Mesodermal cell (in vitro differentiated cells): ENCODE measurements at regions not wholly inside any gene's neighbourhood (a gene's known extent, or its start where the extent isn't known, plus 50 kb on each side); places are given as distances from the start of the nearest gene placed in this dataset.

Experiments
- H3K27ac ChIP-seq: 2 replicates; pipeline ENCODE4 v1.7.0; 2013; ENCODE audit warnings: mild to moderate bottlenecking, low read depth, low read length, moderate library complexity; ENCODE audit not compliant: severe bottlenecking
- H3K36me3 ChIP-seq: 2 replicates; pipeline ENCODE4 v1.7.1; 2013; ENCODE audit warnings: mild to moderate bottlenecking, low read length, moderate library complexity; ENCODE audit not compliant: control insufficient read depth, insufficient read depth
- H3K4me1 ChIP-seq: one replicate; pipeline ENCODE4 v1.7.1; 2013; ENCODE audit warnings: mild to moderate bottlenecking, low read length; ENCODE audit not compliant: insufficient read depth, control insufficient read depth, poor library complexity, severe bottlenecking
- H3K4me3 ChIP-seq: 2 replicates; pipeline ENCODE4 v1.7.0; 2013; ENCODE audit warnings: low read length, control low read depth, mild to moderate bottlenecking; ENCODE audit not compliant: insufficient read depth, poor library complexity, severe bottlenecking; ENCODE audit errors: extremely low read depth
- H3K9me3 ChIP-seq: 2 replicates; pipeline ENCODE4 v1.7.1; 2013; ENCODE audit warnings: mild to moderate bottlenecking, low read length, moderate library complexity; ENCODE audit not compliant: control insufficient read depth
- WGBS, 2 experiments: methylation state at CpG; one replicate each; pipeline ENCODE4 v1.1.5; 2013; ENCODE audit warnings: missing lambda C conversion rate in 2 of 2; ENCODE audit not compliant: insufficient coverage in 2 of 2; 5-methylcytosine and 5-hydroxymethylcytosine counted together

- WGBS, 2 experiments, result 94 to 95% methylated on average over 7 of the region's 7 CpGs
- no peaks in the 10 kb centered on the region for H3K9me3 ChIP-seq
- H3K36me3 ChIP-seq, result no peaks in the 10 kb centered on the region
- no peak overlapping the region for H3K27ac ChIP-seq
- H3K4me1 ChIP-seq, result no peaks in the 10 kb centered on the region
- H3K4me3 ChIP-seq, result no peak overlapping the region
Measured at GRCh38 chr6:147106759-147107401, 97.3 kb upstream of the STXBP5 start.

DNA sequence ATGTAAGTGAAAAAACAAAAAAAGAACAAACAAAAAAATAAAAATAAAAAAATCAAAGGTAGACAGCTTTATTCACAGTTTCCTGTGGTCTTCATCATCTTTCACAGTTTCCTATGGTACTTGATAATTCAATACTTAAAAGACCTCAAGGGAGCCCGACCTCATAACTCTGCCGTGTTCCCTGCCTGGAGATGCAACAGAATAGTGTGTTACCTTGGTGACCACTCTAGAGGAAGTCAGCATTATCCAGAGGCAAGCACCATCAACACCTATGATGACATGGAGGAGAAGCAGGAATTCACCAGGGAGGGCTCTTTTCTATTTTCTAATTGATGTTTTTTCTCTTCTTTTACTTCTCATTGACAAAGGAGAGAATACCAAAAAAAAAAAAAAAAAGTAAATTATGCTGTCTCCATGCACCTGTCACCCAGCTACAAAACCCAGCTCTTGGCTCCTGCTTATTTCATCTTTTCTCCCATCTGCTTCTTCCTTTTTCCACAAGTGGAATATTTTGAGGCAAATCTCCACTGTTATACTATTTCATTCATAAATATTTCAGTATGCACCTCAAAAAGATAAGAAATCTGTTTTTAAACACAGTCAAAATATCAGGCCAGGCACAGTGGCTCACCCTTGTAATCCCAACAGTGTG, 95.8 kb upstream of the STXBP5 start:
- no peaks in the 10 kb centered on the region for H3K9me3 ChIP-seq
- 100% methylated on average over 1 of the region's 2 CpGs; no CpG with 5 or more reads in 1 of the 2 experiments for WGBS, 2 experiments
- no peak overlapping the region for H3K4me3 ChIP-seq
- no peaks in the 10 kb centered on the region for H3K36me3 ChIP-seq
- H3K4me1 ChIP-seq, result no peaks in the 10 kb centered on the region
- H3K27ac ChIP-seq, result no peak overlapping the region

DNA sequence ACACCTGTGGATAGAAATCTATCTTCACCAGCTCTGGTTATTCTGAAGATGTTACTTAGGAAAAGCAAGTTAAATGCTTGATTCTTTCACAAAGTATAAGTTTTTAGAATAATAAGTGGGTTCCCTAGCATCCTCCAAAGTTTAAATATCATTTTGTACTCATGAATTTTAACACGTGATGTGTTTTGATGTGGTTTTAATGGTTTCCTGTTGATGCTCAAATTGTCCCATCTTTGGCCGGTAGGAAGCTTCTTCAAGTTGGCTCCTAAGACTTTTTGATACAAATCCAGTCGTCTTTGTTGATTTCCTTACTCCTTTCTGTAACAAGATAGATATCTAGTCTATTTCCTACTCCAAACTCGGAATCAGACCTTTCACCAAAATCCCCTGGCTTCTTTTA, 94.5 kb upstream of the STXBP5 start:
- Histone ChIP-seq H3K9me3 (no peaks in the 10 kb centered on the region), H3K27ac (no peak overlapping the region), H3K4me1 (no peaks in the 10 kb centered on the region), H3K4me3 (no peak overlapping the region), H3K36me3 (no peaks in the 10 kb centered on the region)
- WGBS, 2 experiments, result 100% methylated on average over 2 of the region's 4 CpGs; no CpG with 5 or more reads in 1 of the 2 experiments

- no peak overlapping the region for H3K27ac ChIP-seq
- H3K36me3 ChIP-seq, result no peaks in the 10 kb centered on the region
- H3K4me1 ChIP-seq, result no peaks in the 10 kb centered on the region
- H3K4me3 ChIP-seq, result no peak overlapping the region
- 84 to 88% methylated on average over 3 to 4 of the region's 4 CpGs for WGBS, 2 experiments
- peaks cover 3% of the 10 kb centered on the region for H3K9me3 ChIP-seq
Measured at GRCh38 chr6:147116056-147116455, 88.2 kb upstream of the STXBP5 start.

- H3K9me3 ChIP-seq, result peaks cover 3% of the 10 kb centered on the region
- no peak overlapping the region for H3K27ac ChIP-seq
- no peak overlapping the region for H3K4me3 ChIP-seq
- 0% methylated on average over 1 of the region's 2 CpGs; no CpG with 5 or more reads in 1 of the 2 experiments for whole genome bisulfite sequencing, 2 experiments
- no peaks in the 10 kb centered on the region for H3K4me1 ChIP-seq
- no peaks in the 10 kb centered on the region for H3K36me3 ChIP-seq
Measured at GRCh38 chr6:147117011-147117410, 87.2 kb upstream of the STXBP5 start.

DNA sequence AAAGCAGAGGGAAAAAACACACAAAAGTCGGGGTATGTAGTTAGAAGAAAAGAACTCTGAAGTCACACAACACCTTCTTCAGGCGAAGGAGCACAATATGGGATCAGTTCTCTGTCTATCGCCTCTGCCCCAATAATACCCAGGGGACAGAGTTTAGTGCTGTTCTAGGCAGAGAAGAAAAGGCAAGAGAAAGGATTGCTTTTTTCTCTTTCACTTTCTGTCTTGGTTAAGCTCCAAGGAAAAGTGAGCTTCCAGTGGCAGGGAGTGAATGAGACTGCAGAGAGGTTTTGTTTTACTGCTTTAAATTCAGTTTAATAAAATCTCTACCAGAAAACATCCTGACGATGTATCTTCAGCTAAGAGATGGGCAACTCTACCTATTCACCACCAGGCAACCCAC, 86.6 kb upstream of the STXBP5 start:
- H3K4me3 ChIP-seq, result no peak overlapping the region
- peaks cover 3% of the 10 kb centered on the region for H3K9me3 ChIP-seq
- no peaks in the 10 kb centered on the region for H3K36me3 ChIP-seq
- H3K4me1 ChIP-seq, result no peaks in the 10 kb centered on the region
- no peak overlapping the region for H3K27ac ChIP-seq
- 67 to 100% methylated on average over 1 of the region's 4 CpGs for WGBS, 2 experiments

GRCh38 chr6:147119310-147119709, 84.9 kb upstream of the STXBP5 start:
- H3K36me3 ChIP-seq, result no peaks in the 10 kb centered on the region
- H3K4me3 ChIP-seq, result no peak overlapping the region
- 94 to 100% methylated on average over 1 to 3 of the region's 4 CpGs for WGBS, 2 experiments

GRCh38 chr6:147122823-147123222, 81.4 kb upstream of the STXBP5 start:
- no peaks in the 10 kb centered on the region for H3K4me1 ChIP-seq
- H3K9me3 ChIP-seq, result peaks cover 3% of the 10 kb centered on the region
- no peak overlapping the region for H3K4me3 ChIP-seq
- no peak overlapping the region for H3K27ac ChIP-seq
- H3K36me3 ChIP-seq, result no peaks in the 10 kb centered on the region
- WGBS, 2 experiments, result no CpG with 5 or more reads among the region's 1 CpG

More at GRCh38 chr6:147119310-147119709, 84.9 kb upstream of the STXBP5 start:
- Histone ChIP-seq H3K9me3 (peaks cover 3% of the 10 kb centered on the region), H3K4me1 (no peaks in the 10 kb centered on the region), H3K27ac (no peak overlapping the region)

DNA sequence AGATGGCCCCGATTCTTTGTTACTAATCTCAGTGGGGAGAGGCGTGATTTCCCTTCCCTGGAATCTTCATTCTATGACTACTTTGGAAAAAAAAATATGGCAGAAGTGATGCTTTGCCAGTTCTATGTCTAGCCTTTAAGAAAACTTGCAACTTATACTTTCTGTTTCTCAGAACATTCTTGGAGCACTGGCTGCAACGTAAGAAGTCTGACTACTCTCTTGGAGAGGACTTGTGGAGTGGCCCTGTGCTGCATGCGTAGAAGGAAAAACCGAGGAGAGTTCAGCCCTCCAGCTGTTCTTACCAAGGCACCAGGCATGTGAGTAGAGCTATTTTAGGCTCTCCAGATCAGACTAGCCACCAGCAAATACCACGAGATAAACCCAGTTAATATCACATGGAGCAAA, 77.6 kb upstream of the STXBP5 start:
- H3K4me1 ChIP-seq, result no peaks in the 10 kb centered on the region
- 75 to 85% methylated on average over 4 to 5 of the region's 6 CpGs for WGBS, 2 experiments
- no peak overlapping the region for H3K27ac ChIP-seq
- no peaks in the 10 kb centered on the region for H3K9me3 ChIP-seq
- no peaks in the 10 kb centered on the region for H3K36me3 ChIP-seq
- no peak overlapping the region for H3K4me3 ChIP-seq

DNA sequence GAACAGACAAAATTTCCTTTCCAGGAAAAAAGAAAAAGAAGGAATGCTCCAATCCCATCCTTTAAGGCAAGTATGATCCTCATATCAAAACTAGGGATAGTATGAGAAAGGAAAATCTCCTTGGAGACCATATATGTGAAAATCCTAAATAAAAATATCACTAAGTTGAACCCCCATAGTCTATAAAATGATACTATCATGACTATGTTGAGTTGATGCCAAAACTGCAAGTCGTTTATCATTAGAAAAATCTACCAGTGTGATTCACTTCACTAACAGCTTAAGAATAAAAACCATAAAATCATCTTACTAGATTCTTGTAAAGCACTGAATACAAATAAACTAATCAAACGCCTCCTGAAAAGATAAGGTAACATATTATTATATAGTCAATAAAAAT, 76.6 kb upstream of the STXBP5 start:
- no CpG with 5 or more reads among the region's 2 CpGs for WGBS, 2 experiments
- Histone ChIP-seq H3K4me3 (no peak overlapping the region), H3K27ac (no peak overlapping the region), H3K9me3 (no peaks in the 10 kb centered on the region), H3K36me3 (no peaks in the 10 kb centered on the region), H3K4me1 (no peaks in the 10 kb centered on the region)

DNA sequence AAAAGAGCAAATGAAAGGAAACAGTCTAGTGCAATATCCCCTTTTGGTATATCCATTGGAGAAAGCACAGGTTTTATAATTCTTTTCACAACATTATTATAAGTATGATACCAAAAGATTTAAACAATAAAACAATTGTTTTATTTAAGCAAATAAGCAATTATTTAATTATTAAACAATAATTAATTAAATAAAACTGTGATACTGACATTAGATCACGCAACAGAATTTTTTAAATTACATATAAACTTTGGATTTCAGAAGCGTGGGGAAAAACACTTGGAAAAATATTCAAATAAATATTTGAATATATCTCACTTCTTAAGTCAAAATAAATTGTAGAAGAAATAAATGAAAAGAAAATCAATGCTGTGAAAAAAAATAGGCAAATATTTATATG, 76.2 kb upstream of the STXBP5 start:
- Histone ChIP-seq H3K36me3 (no peaks in the 10 kb centered on the region), H3K4me1 (no peaks in the 10 kb centered on the region), H3K4me3 (no peak overlapping the region), H3K27ac (no peak overlapping the region), H3K9me3 (no peaks in the 10 kb centered on the region)
- WGBS, 2 experiments, result no CpG with 5 or more reads among the region's 2 CpGs
